Spleen (tissue), 11 donors: ENCODE measurements at regions not wholly inside any gene's neighbourhood (a gene's known extent, or its start where the extent isn't known, plus 50 kb on each side); places are given as distances from the start of the nearest gene placed in this dataset.

ENCODE experiments used
- DNase-seq: peaks from one replicate; pipeline ENCODE4 v3.0.0-alpha.2; 2020
- H3K27ac ChIP-seq, 8 donors: fragments of 200-600 bp; sonication (generic) in 7 of 8; 1 replicate in 4 of 8; 2 replicates in 4 of 8; pipeline versions ENCODE4 v1.5.0 to v1.8.0; 2016 to 2021; ENCODE audit warnings: inconsistent platforms in 4 of 8, mild to moderate bottlenecking in 4 of 8, moderate library complexity in 1 of 8
- H3K27me3 ChIP-seq, 7 donors: fragments of 200-600 bp; sonication (generic) in 6 of 7; replicated peaks in 1 of 7; 1 replicate in 4 of 7; 2 replicates in 3 of 7; pipeline versions ENCODE4 v1.5.0 to v1.8.0; 2016 to 2021; ENCODE audit warnings: inconsistent platforms in 3 of 7, mild to moderate bottlenecking in 1 of 7
- H3K36me3 ChIP-seq, 6 donors: fragments of 200-600 bp; sonication (generic) in 5 of 6; 1 replicate in 4 of 6; 2 replicates in 2 of 6; pipeline versions ENCODE4 v1.5.0 to v1.8.0; 2016 to 2021; ENCODE audit warnings: inconsistent platforms in 2 of 6
- H3K4me1 ChIP-seq, 6 donors: fragments of 200-600 bp; sonication (generic) in 5 of 6; 1 replicate in 3 of 6; 2 replicates in 3 of 6; pipeline versions ENCODE4 v1.5.0 to v1.8.0; 2016 to 2021; ENCODE audit warnings: inconsistent platforms in 3 of 6
- H3K4me3 ChIP-seq, 8 donors: fragments of 200-600 bp; sonication (generic) in 7 of 8; 1 replicate in 4 of 8; 2 replicates in 4 of 8; pipeline versions ENCODE4 v1.5.0 to v1.8.0; 2016 to 2021; ENCODE audit warnings: inconsistent platforms in 4 of 8, mild to moderate bottlenecking in 4 of 8, moderate library complexity in 2 of 8
- H3K9me3 ChIP-seq, 8 donors: fragments of 200-600 bp; sonication (generic) in 7 of 8; 1 replicate in 4 of 8; 2 replicates in 4 of 8; pipeline versions ENCODE4 v1.5.0 to v1.8.0; 2016 to 2021; ENCODE audit warnings: inconsistent platforms in 4 of 8
- CTCF ChIP-seq, 11 experiments: fragments of 200-600 bp in 7 of 11; fragments of 450-650 bp in 4 of 11; sonication (generic) in 4 of 11; IDR thresholded peaks in 8 of 11; conservative IDR thresholded peaks in 3 of 11; 1 replicate in 7 of 11; 2 replicates in 4 of 11; pipeline versions ENCODE4 v1.4.0 to v1.8.0; 2016 to 2021; ENCODE audit warnings: antibody characterized with exemption in 11 of 11, inconsistent platforms in 4 of 11, mild to moderate bottlenecking in 1 of 11
- POLR2A ChIP-seq, 3 donors: fragments of 450-650 bp; IDR thresholded peaks; one replicate each; pipeline ENCODE4 v1.5.1; 2017; ENCODE audit warnings: antibody characterized with exemption in 3 of 3, mild to moderate bottlenecking in 1 of 3
- POLR2AphosphoS5 ChIP-seq, 3 donors: sonication (generic); formaldehyde crosslinking; IDR thresholded peaks; one replicate each; pipeline ENCODE4 v1.5.1; 2017; ENCODE audit warnings: antibody characterized with exemption in 3 of 3
- whole genome bisulfite sequencing, 5 donors: extraction: QIAGEN DNeasy Blood & Tissue Kit in 3 of 5; methylation state at CpG; one replicate each; pipeline versions ENCODE4 v1.1.5 to v1.1.7; 2013 to 2018; 5-methylcytosine and 5-hydroxymethylcytosine counted together
- intact Hi-C: fragments of 100-400 bp; cut with DNase I; formaldehyde crosslinking; loops from one replicate; pipeline ENCODE4 v1.15.0; 2023; ENCODE audit warnings: low total_unique reads
- donor health status: healthy with polysubstance abuse.
- donor health status: DM: no; HTN: no; CAD: no; lungs with moderate emphysema.
- donor health status: DM: no; HTN: no; CAD: no.
- donor health status: Bipolar disorder and iron deficiency.
- donor health status: healthy.
- donor health status: DM: no; HTN: no; CAD: no.
- donor health status: DM: yes; HTN: yes; CAD: no.

DNA sequence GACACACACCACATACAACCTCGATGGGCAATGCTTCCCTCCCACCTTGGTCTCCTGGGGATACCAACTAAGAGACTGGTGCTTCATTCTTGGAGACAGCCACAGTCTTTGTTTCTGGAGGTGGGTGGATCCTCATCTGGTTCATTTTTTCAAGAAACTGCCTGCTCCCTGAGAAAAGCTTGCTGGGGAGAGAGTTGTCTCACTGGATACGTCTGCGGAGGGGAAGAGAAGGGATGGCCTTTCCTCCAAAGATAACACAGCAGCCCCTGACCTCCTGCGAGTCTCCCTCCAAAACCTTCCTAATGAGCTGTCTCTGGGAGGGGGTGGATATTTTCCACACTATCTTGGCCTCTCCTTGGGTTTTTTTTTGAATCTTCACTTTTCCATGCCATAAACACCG, 221.2 kb downstream of the SOX9 start:
- H3K36me3 ChIP-seq, result no peaks in the 10 kb centered on the region
- H3K27ac ChIP-seq, result no peak overlapping the region
- no peak overlapping the region for H3K4me3 ChIP-seq
- H3K27me3 ChIP-seq, result peaks cover 0 to 92% (median 12%) of the 10 kb centered on the region in 7 donors
- DNase-seq, result no peak
- no peak for TF ChIP-seq POLR2AphosphoS5 (IDR thresholded peaks at IDR 0.05)
- TF ChIP-seq POLR2A (IDR thresholded peaks at IDR 0.05), result no peak
- no peak for TF ChIP-seq CTCF (IDR thresholded peaks at IDR 0.05 in 8 of 11, conservative IDR thresholded peaks at IDR 0.05 in 3 of 11)
- peaks cover 8 to 19% (median 14%) of the 10 kb centered on the region in 6 donors for H3K4me1 ChIP-seq
- 53 to 68% (median 56%) methylated on average over 5 of the region's 5 CpGs for WGBS, 5 donors
- intact Hi-C loops, result no loop called here
- peaks cover 0 to 5% (median 0%) of the 10 kb centered on the region in 8 donors for H3K9me3 ChIP-seq

DNA sequence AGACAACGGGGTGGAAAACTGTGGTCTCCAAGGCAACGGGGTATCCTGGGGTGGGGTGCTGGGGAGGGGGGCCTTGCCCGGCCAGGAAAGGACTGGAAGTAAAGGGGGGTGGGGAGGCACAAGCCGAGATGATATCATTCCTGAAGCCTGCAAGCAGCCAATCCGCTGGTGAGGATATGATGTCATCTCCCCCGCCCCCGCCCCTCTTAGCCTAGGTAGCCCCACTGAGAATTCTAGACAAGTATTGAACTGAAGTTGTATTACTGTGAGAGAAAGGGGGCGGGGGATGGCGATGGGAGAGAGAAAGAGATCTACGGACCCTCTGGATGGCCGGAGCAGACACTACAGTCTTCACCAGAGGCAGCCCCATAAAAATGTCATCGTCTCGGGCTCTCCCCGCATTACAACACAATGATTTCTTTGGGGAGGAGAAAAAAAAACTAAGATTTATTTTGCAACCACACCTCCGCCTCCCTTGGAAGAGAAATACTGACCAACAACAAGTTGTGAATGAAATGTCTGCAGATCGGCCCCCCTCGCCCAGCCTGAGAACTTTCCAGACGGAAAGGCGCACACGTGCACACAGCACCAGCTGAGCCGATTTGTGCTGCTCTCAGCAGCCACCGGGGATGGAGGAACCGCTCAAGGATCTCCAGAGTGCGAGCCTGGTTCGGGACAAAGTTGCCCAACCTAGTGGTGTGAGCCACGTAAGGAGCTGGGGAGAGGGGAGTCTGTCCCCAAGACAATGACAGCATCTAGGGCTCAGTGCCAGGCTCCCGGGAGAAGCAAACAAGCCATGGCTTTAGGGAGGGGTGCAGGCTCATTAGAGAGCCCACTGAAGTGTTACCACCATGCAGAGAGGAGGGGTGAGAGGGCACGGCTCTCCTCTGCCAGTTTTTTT, 222.1 kb downstream of the SOX9 start:
- WGBS, 5 donors, result 74 to 79% (median 75%) methylated on average over 28 of the region's 28 CpGs
- no peak for DNase-seq
- Histone ChIP-seq H3K4me1 (peaks cover 8 to 18% (median 13%) of the 10 kb centered on the region in 6 donors), H3K4me3 (no peak overlapping the region), H3K27ac (no peak overlapping the region), H3K9me3 (peaks cover 0 to 5% (median 0%) of the 10 kb centered on the region in 8 donors), H3K27me3 (peaks cover 0 to 92% (median 12%) of the 10 kb centered on the region in 7 donors), H3K36me3 (no peaks in the 10 kb centered on the region)
- intact Hi-C loops, result no loop called here
- no peak for TF ChIP-seq POLR2A (IDR thresholded peaks at IDR 0.05)
- TF ChIP-seq POLR2AphosphoS5 (IDR thresholded peaks at IDR 0.05), result no peak
- no peak for TF ChIP-seq CTCF (IDR thresholded peaks at IDR 0.05 in 8 of 11, conservative IDR thresholded peaks at IDR 0.05 in 3 of 11)

DNA sequence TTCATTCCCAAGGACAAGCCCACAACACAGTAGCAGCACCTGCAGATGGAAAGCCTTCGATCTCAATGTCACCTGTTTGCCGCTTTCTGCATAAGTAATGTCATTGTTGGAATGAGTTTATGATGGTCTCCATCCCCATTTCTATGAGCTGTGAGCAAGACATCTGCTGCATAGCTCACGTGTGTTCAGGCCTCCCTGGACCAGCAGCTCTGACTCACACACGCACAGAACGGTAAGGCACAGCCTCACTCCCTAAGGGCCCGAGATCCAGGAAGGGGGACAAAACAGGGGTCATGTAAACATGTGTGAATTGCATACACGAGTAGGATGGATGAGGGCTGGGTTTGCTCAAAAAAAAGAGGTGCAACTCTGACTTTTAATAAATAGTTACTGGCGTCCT, 223.1 kb downstream of the SOX9 start:
- H3K27me3 ChIP-seq, result peaks cover 0 to 86% (median 12%) of the 10 kb centered on the region in 7 donors
- intact Hi-C loops, result no loop called here
- whole genome bisulfite sequencing, 5 donors, result 68 to 83% (median 76%) methylated on average over 7 to 8 of the region's 8 CpGs
- no peak overlapping the region for H3K4me3 ChIP-seq
- no peak overlapping the region for H3K27ac ChIP-seq
- DNase-seq, result no peak
- TF ChIP-seq POLR2AphosphoS5 (IDR thresholded peaks at IDR 0.05) (no peak), CTCF (IDR thresholded peaks at IDR 0.05 in 8 of 11, conservative IDR thresholded peaks at IDR 0.05 in 3 of 11) (no peak), POLR2A (IDR thresholded peaks at IDR 0.05) (no peak)
- H3K9me3 ChIP-seq, result peaks cover 0 to 5% (median 0%) of the 10 kb centered on the region in 8 donors
- no peaks in the 10 kb centered on the region for H3K36me3 ChIP-seq
- peaks cover 0 to 9% (median 2%) of the 10 kb centered on the region in 6 donors for H3K4me1 ChIP-seq

- DNase-seq, result no peak
- H3K27ac ChIP-seq, result no peak overlapping the region
- H3K27me3 ChIP-seq, result peaks cover 0 to 80% (median 12%) of the 10 kb centered on the region in 7 donors
- H3K36me3 ChIP-seq, result no peaks in the 10 kb centered on the region
- WGBS, 5 donors, result 65 to 74% (median 70%) methylated on average over 5 of the region's 5 CpGs
- H3K4me1 ChIP-seq, result peaks cover 0 to 2% (median 0%) of the 10 kb centered on the region in 6 donors
- peaks cover 0 to 5% (median 0%) of the 10 kb centered on the region in 8 donors for H3K9me3 ChIP-seq
- H3K4me3 ChIP-seq, result no peak overlapping the region
- TF ChIP-seq CTCF (IDR thresholded peaks at IDR 0.05 in 8 of 11, conservative IDR thresholded peaks at IDR 0.05 in 3 of 11), result no peak
- no peak for TF ChIP-seq POLR2AphosphoS5 (IDR thresholded peaks at IDR 0.05)
- TF ChIP-seq POLR2A (IDR thresholded peaks at IDR 0.05), result no peak
- intact Hi-C loops, result no loop called here
These were observed 223.8 kb downstream of the SOX9 start for GRCh38 chr17:72344613-72345012.
